GM12891 (cell line): ENCODE measurements at regions not wholly inside any gene's neighbourhood (a gene's known extent, or its start where the extent isn't known, plus 50 kb on each side); places are given as distances from the start of the nearest gene placed in this dataset.

ENCODE experiments used
- PAX5 ChIP-seq: IDR thresholded peaks from 2 replicates; pipeline ENCODE4 v1.6.1; 2011; ENCODE audit warnings: low read length, moderate library complexity, mild to moderate bottlenecking; ENCODE audit not compliant: insufficient read depth, severe bottlenecking
- POLR2A ChIP-seq: IDR thresholded peaks from 2 replicates; pipeline ENCODE4 v1.6.1; 2011; ENCODE audit warnings: low read depth, low read length, control low read depth
- POLR2AphosphoS5 ChIP-seq: IDR thresholded peaks from 2 replicates; pipeline ENCODE4 v1.6.1; 2011; ENCODE audit warnings: low read depth, low read length, control low read depth
- POU2F2 ChIP-seq: IDR thresholded peaks from 2 replicates; pipeline ENCODE4 v1.6.1; 2011; ENCODE audit warnings: low read depth, mild to moderate bottlenecking, control low read depth, low read length, moderate library complexity

GRCh38 chr1:5005171-5005570 is 350.8 kb downstream of the AJAP1 start:
- TF ChIP-seq POLR2A (no peak), POU2F2 (no peak), PAX5 (no peak), POLR2AphosphoS5 (no peak)
